HPDE6-E6E7 (cell line): ENCODE measurements at regions not wholly inside any gene's neighbourhood (a gene's known extent, or its start where the extent isn't known, plus 50 kb on each side); places are given as distances from the start of the nearest gene placed in this dataset.

ENCODE experiments used
- DNase-seq: peaks from one replicate; pipeline ENCODE4 v3.0.0; 2011; ENCODE audit warnings: missing footprints; ENCODE audit errors: extremely low spot score

DNA sequence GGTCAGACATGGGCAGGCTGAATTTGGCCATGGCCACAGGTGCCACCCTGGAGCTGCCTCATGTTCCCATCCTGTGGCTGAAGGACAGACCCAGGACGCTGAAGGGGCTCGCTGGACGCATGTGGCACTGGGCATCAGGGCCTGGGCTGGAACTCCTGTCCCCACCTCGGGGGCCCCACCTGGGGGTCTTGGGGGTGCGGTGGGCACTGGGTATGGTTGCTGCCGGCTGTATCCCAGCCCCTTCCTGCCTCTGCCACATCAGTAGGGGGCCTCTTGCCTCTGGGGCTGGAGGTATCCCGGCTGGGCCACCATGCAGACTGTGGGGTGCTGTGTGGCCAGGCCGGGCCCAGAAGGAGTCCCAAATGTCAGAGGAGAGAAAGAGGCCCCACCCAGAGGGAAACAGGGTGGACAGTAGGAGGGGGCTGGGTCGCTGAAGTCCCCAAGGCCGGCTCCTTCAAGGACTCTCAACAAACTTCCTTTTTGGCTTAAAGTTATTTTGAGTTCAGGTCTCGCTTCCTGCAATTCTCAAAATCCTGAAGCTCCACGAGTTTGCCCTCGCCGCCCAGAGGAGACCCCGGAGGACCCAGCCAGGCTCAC lies 78.7 kb downstream of the SIK1 start:
- DNase-seq, result no peak

GRCh38 chr21:43347461-43348169 lies 79.3 kb downstream of the SIK1 start:
- no peak for DNase-seq

DNA sequence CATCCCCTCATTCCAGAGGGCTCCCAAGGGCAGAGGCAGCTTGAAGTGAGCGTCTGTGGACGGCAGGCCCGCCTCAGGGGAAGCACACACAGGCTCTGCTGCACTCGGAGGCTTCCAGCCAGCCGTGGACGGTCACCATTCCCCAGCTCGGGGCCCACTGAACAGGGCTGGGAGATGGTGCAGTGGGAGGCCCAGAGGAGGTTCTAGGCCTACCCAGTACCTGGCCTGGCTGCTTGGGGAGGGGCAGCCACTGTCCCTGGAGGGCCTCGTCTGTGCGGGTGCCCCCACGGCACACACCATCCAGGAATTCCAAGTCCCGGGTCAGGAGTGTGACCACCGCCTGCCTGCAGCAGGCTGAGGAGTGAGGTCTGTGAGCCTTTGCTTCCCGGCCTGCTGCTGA lies 80.4 kb downstream of the SIK1 start:
- DNase-seq, result no peak

DNA sequence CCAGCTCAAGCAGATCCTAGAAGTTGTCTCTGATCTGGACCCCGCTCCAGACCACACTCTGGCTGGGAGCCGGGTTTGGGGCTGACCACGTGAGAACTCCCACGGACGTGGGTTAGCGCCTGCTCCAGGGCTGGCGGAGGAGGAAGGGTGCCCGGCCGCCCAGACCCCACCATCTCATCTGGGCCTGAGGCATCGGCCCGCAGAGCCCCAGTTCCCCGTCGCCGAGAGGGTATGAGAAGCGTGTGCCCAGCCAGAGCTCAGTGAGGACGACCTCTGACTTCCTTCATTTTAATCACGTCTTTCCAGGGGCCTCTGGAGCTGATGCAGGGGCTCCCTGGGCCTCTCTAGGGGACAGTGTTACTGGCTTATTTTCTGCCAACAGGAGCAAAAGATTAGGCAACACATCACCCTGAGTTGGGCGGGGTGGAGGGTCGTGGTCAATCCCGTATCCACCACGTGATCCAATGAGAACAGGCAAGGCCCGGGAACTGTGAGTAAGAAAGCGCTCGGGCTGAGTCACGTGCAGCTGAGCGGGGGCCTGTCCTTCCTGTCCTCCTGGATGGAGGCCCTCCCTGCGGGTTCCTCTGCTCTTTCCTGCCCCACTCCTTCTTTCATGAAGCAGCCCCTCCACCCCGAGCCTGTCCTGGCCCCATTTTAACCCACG lies 81.1 kb downstream of the SIK1 start:
- peak; percentile 32 for DNase-seq

DNA sequence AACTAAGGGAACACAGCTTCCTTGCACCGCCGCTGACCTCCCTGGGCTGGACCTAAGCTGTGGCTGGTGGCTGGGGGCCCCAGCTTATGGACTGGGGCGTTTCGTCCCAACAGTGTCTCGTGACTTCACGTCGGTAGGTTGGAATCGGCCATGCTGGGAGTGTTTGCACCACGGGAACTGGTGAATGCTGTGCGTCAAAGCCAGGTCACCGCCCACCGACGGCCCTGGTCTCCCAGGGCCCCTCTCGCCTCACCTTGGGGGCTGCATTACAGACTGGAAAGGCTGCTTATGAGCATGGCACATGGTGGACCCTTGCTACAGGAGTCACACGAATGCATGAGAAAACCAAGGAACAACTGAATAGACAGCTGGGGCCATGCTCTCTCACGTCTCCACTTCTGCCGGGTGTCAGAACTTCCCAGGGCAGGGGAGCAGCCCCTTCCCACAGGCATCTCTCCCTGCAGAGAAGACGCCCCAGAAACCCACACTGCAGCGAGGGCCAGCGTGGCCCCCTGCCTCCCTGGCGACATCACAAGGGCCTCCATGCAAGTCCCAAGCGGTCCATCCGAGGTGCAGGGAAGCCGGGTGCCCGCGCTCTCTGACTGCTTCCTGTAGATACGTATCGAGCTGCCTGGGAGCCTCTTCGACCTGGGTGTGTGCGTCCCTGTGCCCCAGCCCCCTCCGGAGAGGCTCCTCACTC lies 81.7 kb downstream of the SIK1 start:
- DNase-seq, result no peak

- no peak for DNase-seq
Measured at GRCh38 chr21:43343992-43344886, 82.7 kb downstream of the SIK1 start.

DNA sequence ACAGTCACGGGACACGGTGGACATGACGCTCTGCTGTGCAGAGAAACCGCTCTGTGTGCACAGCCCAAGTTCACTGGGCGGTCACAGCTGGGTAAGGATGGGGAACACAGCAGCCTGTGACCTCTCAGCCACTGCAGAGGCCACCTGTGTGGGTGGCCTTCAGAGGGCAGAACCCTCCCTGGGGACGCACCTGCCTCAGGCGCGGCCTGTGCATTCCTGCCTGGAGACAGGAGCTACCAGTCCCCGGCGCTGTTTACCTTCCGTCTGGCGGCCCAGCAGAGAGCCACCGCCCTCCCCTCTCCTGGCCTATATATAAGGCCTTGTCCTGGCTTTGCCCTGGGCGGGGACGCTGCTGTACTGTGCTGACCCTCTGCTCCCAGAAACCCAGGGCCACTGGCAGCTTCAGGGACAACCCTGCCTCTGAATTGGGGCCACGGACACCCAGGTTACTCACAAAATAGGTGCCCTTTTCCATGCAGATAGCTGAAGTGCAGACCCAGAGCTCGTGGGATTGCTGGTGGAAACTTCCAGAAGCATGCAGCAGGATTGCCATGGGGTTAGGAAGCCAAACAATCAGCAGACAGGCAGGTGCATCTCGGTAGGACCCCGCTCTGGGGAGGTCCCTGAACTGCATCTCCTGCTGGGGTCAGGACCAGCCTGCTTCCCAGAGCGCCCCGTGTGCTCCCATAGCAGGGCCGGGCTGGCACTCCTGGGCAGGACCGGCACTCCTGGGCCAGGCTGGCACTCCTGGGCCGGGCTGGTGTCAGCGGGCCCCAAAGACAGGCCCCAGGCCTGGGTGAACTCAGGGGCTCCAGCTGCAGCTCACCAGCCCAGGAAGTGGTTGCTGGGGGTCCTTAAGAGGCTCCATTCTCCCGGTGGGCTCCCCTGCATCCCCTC lies 83.6 kb downstream of the SIK1 start:
- no peak for DNase-seq

DNA sequence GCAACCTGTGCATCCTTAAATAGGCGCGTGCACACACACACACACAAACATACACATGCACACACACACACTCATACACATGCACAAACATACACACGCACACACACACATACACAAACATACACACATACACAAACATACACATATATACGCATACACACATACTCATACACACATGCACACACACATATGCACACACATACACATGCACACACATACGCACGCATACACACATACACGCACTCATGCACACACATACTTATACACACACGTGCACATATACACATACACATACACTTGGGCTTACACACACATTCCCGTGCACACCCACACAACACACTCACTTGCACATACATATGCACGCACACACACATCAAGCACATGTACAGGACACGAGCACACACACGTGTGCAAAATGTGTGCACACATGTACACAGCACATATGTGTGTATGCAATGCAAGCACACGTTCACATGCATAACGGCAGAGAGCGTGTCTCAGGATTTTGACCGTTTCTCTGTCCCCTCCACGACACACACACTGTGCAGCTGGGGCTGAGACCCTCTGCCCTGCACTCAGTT lies 84.5 kb downstream of the SIK1 start:
- no peak for DNase-seq

- no peak for DNase-seq
Measured at GRCh38 chr21:43341378-43342161, 85.4 kb downstream of the SIK1 start.

- peak; percentile 83 for DNase-seq
Measured at GRCh38 chr21:43340491-43341377, 86.2 kb downstream of the SIK1 start.

DNA sequence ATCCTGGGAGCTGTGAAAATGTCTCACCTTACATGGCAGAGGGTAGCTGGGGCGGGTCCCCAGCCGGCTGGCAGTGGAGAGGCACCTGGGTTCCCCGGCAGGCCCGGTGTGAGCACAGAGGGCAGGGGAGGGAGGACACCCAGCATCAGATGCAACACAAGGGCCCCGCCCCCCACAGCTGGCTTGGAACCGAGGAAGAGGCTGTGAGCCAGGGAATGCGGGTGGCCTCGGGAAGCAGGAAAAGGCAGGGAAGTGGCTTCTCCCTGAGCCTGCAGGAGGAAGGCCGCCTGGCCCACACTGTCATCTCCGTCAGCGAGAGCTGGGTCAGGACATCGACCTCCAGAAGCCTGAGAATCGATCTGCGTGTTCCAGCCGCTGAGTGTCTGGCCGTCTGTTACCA lies 87.3 kb downstream of the SIK1 start:
- no peak for DNase-seq

DNA sequence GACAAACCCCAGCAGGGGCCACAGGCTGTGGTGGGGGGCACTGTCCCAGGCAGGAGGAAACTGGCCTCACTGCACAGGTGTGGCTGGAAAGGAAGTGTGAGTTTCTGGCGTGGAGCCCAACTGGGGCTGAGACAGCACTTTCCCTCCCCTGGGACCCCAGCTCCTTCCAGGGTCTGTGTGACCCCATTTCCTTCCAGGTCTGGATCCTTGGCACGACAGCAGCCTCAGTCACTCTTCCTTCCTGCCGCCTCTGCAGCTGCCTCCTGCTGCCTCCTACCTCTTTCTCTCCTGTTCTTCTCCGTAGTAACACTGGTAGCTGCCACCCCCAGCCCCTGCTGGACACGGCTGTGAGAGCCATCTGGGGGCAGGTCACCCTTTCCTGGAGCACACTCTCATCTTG lies 88.0 kb downstream of the SIK1 start:
- DNase-seq, result no peak

DNA sequence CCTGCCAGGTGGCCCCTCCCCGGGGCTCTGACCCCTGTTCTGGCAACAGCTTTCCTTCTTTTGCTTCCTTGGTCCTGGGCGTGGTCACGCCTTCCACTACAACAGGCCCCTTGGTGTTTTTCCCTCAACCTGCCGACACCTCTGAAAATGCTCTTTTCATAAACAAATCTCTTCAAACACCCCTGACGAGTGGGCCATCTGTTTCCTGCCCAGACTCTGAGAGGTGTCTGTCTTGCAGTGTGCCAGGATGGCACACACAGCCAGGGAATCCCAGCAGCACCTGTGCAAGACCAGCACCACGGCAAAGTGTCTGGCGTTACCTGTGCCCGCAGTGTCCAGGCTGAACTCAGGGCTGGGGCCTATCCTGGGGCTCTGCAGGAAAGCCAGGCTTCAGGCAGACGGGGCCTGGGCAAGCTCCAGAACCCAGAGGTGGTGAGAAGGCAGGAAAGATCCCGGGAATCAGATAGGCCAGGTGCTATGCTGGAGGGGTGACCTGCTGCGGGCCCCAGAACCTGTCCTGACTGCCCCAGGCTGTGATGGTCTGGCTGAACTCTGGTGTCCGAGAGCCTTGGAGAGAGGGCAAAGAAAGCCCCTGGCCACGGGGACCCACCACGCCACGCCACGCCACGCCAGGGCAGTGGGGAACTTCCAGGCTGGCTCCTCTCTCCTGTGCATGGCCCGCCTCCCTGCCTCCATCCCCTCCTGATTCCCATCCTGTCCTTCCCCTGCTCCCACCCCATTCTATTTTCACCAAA lies 88.9 kb downstream of the SIK1 start:
- no peak for DNase-seq

GRCh38 chr21:43335119-43335518 lies 91.8 kb downstream of the SIK1 start:
- no peak for DNase-seq

DNA sequence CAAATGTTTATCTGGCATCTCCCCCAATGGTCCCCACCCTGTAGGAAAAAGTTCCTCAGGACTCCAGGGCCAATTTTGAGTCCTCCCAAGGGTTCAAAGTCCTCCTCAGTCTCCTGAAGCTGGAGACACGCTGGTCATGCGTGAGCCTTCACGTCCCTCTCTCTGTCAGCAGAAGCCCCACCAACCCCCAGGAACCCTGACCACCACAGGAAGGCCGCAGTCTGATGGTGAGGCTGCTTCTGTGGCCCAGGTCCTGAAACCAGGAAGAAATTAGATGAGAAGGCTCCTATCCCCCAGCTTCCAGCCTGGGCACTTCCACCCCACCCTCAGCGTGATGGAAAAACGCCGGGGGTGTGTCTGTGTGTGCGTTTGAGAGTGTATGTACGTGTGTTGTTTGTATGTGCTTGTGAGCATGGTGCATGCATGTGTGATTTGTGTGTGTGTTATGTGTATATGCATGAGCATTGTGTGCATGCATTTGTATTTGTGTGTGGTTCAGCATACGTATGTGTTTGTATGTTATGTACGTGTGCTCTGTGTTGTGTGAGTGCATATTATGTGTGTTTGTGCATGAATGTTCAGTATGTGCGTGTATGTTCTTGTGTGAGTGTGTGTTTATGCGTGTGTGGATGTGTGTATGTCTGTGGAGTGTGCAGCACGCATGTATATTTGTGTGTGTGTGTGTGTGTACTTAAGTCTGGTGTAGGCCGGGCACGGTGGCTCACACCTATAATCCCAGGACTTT lies 92.5 kb downstream of the SIK1 start:
- DNase-seq, result no peak

- peak; percentile 74 for DNase-seq
Measured at GRCh38 chr21:43333298-43334062, 93.5 kb downstream of the SIK1 start.
